ENCODE measurements at regions not wholly inside any gene's neighbourhood (a gene's known extent, or its start where the extent isn't known, plus 50 kb on each side); places are given as distances from the start of the nearest gene placed in this dataset.

- TF ChIP-seq, protein P1, sequence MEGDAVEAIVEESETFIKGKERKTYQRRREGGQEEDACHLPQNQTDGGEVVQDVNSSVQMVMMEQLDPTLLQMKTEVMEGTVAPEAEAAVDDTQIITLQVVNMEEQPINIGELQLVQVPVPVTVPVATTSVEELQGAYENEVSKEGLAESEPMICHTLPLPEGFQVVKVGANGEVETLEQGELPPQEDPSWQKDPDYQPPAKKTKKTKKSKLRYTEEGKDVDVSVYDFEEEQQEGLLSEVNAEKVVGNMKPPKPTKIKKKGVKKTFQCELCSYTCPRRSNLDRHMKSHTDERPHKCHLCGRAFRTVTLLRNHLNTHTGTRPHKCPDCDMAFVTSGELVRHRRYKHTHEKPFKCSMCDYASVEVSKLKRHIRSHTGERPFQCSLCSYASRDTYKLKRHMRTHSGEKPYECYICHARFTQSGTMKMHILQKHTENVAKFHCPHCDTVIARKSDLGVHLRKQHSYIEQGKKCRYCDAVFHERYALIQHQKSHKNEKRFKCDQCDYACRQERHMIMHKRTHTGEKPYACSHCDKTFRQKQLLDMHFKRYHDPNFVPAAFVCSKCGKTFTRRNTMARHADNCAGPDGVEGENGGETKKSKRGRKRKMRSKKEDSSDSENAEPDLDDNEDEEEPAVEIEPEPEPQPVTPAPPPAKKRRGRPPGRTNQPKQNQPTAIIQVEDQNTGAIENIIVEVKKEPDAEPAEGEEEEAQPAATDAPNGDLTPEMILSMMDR (conservative IDR thresholded peaks at IDR 0.05; ENCODE audit: low read depth, low read length) = no peak
- TF ChIP-seq EZH2 (IDR thresholded peaks at IDR 0.05; ENCODE audit: low read length, unreplicated experiment) = no peak
- TF ChIP-seq EZH2phosphoT487 (IDR thresholded peaks at IDR 0.05; ENCODE audit: borderline replicate concordance, low read length) = no peak
Measured at GRCh38 chr2:30003128-30003527, 81.7 kb upstream of the ALK start.

Measured in PC-3 (cell line).